Fibroblast of mammary gland (primary cell): ENCODE measurements at regions not wholly inside any gene's neighbourhood (a gene's known extent, or its start where the extent isn't known, plus 50 kb on each side); places are given as distances from the start of the nearest gene placed in this dataset.

Source experiments
- DNase-seq: peaks from one replicate; pipeline ENCODE4 v3.0.0-alpha.2; 2010; ENCODE audit warnings: low read depth
- H3K4me3 ChIP-seq: 2 replicates; pipeline ENCODE4 v1.5.1; 2011; ENCODE audit warnings: low read depth, mild to moderate bottlenecking, low read length, moderate library complexity; ENCODE audit not compliant: control insufficient read depth
- CTCF ChIP-seq: conservative IDR thresholded peaks from 2 replicates; pipeline ENCODE4 v1.5.1; 2011; ENCODE audit warnings: low read depth, low read length, inconsistent platforms; ENCODE audit not compliant: control insufficient read depth, insufficient read depth

- DNase-seq, result peak; percentile 24
- H3K4me3 ChIP-seq, result no peak overlapping the region
- TF ChIP-seq CTCF, result no peak
These were observed 257.3 kb upstream of the ADAMTS5 start for GRCh38 chr21:27224169-27224568.

GRCh38 chr21:27221077-27221476 lies 254.2 kb upstream of the ADAMTS5 start:
- TF ChIP-seq CTCF, result no peak
- DNase-seq, result no peak
- H3K4me3 ChIP-seq, result no peak overlapping the region

GRCh38 chr21:27220416-27220815 lies 253.5 kb upstream of the ADAMTS5 start:
- no peak overlapping the region for H3K4me3 ChIP-seq
- TF ChIP-seq CTCF, result no peak
- DNase-seq, result peak; percentile 60

GRCh38 chr21:27219068-27219467 lies 252.2 kb upstream of the ADAMTS5 start:
- DNase-seq, result peak; percentile 86
- no peak for TF ChIP-seq CTCF
- no peak overlapping the region for H3K4me3 ChIP-seq

- TF ChIP-seq CTCF, result peak; percentile 44
- no peak overlapping the region for H3K4me3 ChIP-seq
- DNase-seq, result peak; percentile 49
These were observed 246.4 kb upstream of the ADAMTS5 start for GRCh38 chr21:27213303-27213702.

GRCh38 chr21:27212441-27212840 lies 245.6 kb upstream of the ADAMTS5 start:
- H3K4me3 ChIP-seq, result no peak overlapping the region
- DNase-seq, result no peak
- no peak for TF ChIP-seq CTCF

GRCh38 chr21:27209546-27209945 lies 242.7 kb upstream of the ADAMTS5 start:
- TF ChIP-seq CTCF, result no peak
- no peak overlapping the region for H3K4me3 ChIP-seq
- DNase-seq, result no peak
